Renal pelvis (tissue), 1 donor: ENCODE measurements at regions not wholly inside any gene's neighbourhood (a gene's known extent, or its start where the extent isn't known, plus 50 kb on each side); places are given as distances from the start of the nearest gene placed in this dataset.

Experiments used
- DNase-seq: peaks from one replicate; pipeline ENCODE4 v3.0.0-alpha.2; 2013

DNA sequence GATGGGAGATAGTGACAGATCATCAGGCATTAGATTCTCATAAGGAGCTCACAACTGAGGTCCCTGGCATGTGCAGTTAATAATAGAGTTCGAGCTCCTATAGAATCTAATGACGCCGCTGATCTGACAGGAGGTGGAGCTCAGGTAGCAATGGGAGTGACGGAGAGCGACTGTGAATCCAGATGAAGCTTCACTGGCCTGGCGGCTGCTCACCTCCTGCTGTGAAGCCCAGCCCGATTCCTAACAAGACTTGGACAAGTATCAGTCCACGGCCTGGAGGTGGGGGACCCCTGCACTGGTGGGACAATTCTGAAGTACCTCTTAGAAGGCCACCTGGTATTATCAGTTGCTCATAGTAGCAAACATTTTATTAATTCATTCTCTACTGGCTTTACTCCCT is 377.9 kb upstream of the ITGA1 start:
- no peak for DNase-seq

DNA sequence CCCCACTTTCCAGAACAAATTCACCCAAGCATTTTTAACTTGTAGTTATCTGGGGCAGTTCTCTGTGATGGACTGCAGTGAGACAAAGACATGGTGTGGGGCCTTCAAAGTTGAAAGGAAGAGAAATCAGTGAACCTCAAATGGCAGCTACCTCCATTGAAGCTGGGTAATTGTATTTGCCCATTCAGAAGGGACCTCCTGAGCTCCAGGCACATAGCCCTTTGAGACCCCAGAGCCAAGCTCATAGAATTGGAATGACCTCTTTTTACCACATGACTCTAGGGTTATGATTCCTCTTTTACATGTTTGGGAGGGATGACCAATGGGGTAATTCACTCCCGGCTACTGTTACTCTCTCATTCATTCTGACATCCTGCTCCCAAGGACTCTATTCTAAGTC is 368.4 kb upstream of the ITGA1 start:
- no peak for DNase-seq

DNA sequence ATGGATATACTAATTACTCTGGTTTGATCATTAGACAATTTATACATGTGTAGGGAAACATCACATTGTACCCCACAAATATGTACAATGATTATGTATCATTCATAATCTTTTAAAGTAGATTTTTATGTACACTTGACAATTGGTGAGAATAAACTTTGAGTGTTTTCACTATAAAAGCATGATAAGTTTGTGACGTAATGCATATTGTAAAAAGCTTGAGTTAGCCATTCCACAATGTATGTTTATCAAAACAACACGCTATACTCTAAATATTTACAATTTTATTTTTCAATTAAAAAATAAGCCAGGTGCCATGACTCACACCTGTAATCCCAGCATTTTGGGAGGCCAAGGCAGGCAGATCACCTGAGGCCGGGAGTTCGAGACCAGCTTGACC is 360.1 kb upstream of the ITGA1 start:
- DNase-seq: no peak

GRCh38 chr5:52428977-52429489 is 358.7 kb upstream of the ITGA1 start:
- no peak for DNase-seq

- no peak for DNase-seq
Measured at GRCh38 chr5:52441768-52442167, 345.9 kb upstream of the ITGA1 start.

DNA sequence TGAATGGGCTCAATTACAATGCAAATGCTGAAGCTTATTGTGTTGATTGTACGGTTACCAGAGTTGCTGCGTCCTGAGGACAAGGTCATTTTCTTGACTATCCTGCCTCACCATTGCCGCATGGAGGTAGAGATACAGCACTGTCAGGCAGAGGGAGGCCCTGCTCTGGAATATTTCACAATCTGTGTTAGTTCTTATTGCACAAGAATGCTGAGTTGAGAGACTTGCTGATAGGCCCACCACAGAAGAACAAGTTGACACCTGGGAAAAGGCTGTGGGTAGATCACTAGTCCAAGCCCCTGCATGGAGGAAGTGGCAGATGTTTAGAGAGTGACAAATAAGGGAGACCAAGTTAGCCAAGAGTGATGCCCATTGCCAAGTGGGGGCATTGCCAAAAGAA is 344.5 kb upstream of the ITGA1 start:
- DNase-seq: no peak

DNA sequence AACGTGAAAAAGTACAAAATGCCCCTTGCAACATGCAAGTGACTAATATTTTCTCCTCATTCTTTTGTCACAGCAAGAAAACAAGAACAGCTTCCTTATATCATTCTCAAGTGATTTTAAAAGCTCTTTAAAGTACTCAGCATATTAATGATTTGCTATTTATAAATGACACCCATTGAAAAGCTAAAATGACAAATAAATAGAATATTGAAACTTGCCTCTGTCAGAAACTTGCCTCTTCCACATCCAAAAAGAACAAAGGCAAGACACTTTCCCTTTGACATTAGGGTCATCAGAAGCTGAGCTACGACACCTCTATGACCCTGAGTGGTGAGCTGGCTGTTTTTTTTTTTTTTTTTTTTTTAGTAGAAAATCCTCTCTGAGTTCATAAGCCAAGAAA is 339.6 kb upstream of the ITGA1 start:
- DNase-seq: no peak

DNA sequence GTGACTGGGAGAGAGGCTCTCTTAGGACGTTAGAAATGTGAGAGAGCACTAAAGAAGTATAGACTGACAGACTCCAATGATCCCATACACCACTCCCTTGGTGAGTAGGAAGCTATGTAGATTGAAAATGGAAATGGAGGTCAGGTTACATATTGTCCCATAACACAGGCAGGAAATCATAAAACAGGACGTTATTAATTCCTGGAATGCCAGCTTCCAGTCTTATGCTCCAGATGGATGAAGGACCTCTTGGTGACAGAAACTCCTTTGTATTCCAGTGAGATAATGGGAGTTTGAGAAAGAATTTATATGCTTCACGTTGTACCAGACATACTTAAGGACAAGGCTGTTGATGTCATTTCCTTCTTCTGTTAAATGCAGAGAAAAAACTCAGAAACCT is 338.2 kb upstream of the ITGA1 start:
- no peak for DNase-seq

- DNase-seq: no peak
Measured at GRCh38 chr5:52452098-52452497, 335.6 kb upstream of the ITGA1 start.

DNA sequence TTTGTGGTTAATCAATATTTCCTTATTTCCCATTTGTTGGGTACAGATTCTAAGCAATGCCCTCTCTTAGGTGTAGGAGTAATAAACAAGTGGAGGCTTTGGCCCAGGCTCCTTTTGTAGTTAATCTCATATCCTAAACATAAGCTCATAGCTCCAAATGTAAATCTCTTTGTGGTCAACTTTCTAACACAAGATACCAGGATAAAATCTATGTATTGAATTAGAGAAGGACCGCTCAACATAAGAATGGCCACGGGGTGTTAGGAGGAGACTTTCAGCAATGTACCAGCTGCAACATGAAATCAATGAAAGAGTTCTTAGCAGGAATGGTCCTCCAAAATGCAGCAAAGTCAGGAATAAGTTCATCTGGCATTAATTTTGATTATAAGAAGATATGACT is 334.5 kb upstream of the ITGA1 start:
- DNase-seq: no peak

DNA sequence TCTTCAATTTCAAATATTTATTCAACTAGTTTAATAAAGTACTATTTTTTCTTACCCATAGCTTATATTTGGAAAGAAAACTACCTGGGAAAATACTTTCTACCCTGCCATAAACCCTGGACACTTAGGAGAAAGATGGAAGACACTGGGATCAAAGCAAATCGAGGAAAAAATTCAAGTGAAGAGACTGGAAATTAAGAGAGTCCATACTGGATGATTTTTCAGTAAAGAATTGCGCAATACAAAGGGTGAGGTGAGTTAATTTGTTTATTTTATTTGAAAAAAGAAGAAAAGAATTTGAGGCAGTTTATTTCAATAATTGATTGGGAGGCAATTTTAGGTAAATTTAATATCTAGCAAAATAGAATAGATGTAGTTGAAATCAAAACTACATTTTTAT is 331.8 kb upstream of the ITGA1 start:
- DNase-seq: no peak

DNA sequence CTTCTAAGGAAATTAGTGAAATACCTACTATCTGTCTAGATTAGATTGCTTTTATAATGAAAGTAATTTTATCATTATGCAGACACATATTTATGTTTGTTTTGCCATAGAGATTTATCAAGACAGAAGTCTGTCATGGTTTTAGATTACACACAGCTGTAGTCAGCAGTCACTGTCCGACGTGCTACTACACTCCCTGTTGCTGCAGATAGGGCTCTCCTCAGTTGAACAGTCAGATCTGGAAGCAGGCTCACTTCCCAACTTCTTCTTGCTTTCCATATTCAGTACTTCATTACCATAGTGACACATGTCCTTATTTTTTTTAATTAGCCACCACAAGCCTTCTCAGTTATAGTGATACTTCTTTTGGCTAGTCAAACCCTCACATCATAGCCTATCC is 329.9 kb upstream of the ITGA1 start:
- no peak for DNase-seq

GRCh38 chr5:52466113-52466512 is 321.6 kb upstream of the ITGA1 start:
- no peak for DNase-seq

- DNase-seq: no peak
Measured at GRCh38 chr5:52466749-52467520, 320.8 kb upstream of the ITGA1 start.

DNA sequence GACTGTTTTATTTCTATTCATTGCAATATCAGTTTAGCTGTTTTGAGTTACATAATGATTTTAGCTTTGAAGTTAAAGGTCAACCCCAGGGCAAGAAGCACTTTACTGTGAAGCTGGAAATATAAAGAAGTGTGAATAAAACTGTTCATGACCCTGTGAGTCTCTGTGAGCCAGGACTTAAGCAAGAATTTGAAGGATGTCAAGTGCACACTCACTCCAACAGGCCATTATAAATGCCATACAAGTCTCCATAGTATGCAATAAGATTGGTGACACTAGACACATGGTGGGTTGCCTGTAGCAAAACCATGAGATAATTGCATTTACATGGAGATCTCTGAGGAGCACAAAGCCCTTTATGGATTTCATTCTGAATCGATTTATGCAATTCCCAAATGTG is 318.7 kb upstream of the ITGA1 start:
- no peak for DNase-seq

DNA sequence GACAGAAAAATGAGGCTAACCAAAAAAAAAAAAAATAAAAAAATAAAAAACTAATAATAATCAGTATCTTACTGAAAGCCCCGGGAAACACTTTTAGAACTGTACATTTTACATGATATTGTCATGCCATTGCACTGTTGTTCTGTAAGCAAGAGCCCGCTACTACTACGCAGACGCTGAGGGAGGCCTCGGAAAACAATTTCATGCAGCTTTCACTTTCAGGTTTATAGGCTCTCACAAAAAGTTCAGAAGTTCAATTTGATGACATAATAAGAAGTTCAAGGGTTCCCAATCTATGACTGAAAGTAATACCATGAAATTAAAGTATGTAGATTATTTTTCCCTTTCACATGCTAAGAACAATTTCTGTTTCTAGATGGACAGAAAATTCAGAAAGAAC is 318.3 kb upstream of the ITGA1 start:
- no peak for DNase-seq

- DNase-seq: no peak
Measured at GRCh38 chr5:52469835-52470234, 317.9 kb upstream of the ITGA1 start.

- no peak for DNase-seq
Measured at GRCh38 chr5:52476346-52476745, 311.4 kb upstream of the ITGA1 start.

- DNase-seq: no peak
Measured at GRCh38 chr5:52481201-52481600, 306.5 kb upstream of the ITGA1 start.

- no peak for DNase-seq
Measured at GRCh38 chr5:52481851-52482250, 305.9 kb upstream of the ITGA1 start.

GRCh38 chr5:52491071-52491787 is 296.5 kb upstream of the ITGA1 start:
- DNase-seq: no peak

- DNase-seq: no peak
Measured at GRCh38 chr5:52491818-52492217, 295.9 kb upstream of the ITGA1 start.

GRCh38 chr5:52497133-52497693 is 290.5 kb upstream of the ITGA1 start:
- DNase-seq: no peak
